AG04449 (cell line): ENCODE measurements at regions not wholly inside any gene's neighbourhood (a gene's known extent, or its start where the extent isn't known, plus 50 kb on each side); places are given as distances from the start of the nearest gene placed in this dataset.

Source experiments
- CTCF ChIA-PET: fragments of 350-600 bp; formaldehyde crosslinking; extraction: SDS; loops from one replicate; lab custom pipeline; 2021; ENCODE audit warnings: antibody characterized with exemption; lab: Yijun Ruan, JAX
- POLR2A ChIA-PET: fragments of 400-600, 350-600 bp; formaldehyde crosslinking; extraction: SDS; loops from one replicate; lab custom pipeline; 2020; ENCODE audit warnings: antibody characterized with exemption, inconsistent platforms; lab: Yijun Ruan, JAX
- DNase-seq: peaks from one replicate; pipeline ENCODE4 v3.0.0-alpha.2; 2010; ENCODE audit warnings: low read depth, low spot score
- H3K4me3 ChIP-seq: 2 replicates; pipeline ENCODE4 v1.5.1; 2011; ENCODE audit warnings: low read depth, mild to moderate bottlenecking, control low read depth, low read length
- CTCF ChIP-seq: IDR thresholded peaks from one replicate; pipeline ENCODE4 v1.5.1; 2011; ENCODE audit warnings: mild to moderate bottlenecking, moderate library complexity, low read length, control low read depth, inconsistent platforms; ENCODE audit not compliant: insufficient read depth; ENCODE audit errors: missing control alignments

GRCh38 chr11:90349731-90350130, 126.9 kb upstream of the CHORDC1 start:
- no peak overlapping the region for H3K4me3 ChIP-seq
- TF ChIP-seq CTCF = no peak
- ChIA-PET CTCF (no interaction called here), POLR2A (no interaction called here)
- DNase-seq = no peak

GRCh38 chr11:90344546-90344945, 121.7 kb upstream of the CHORDC1 start:
- ChIA-PET POLR2A (no interaction called here), CTCF (no interaction called here)
- no peak for DNase-seq
- H3K4me3 ChIP-seq = no peak overlapping the region
- TF ChIP-seq CTCF = no peak

GRCh38 chr11:90343673-90344072, 120.8 kb upstream of the CHORDC1 start:
- no peak for DNase-seq
- POLR2A ChIA-PET = no interaction called here
- CTCF ChIA-PET = no interaction called here
- no peak for TF ChIP-seq CTCF
- no peak overlapping the region for H3K4me3 ChIP-seq

- ChIA-PET POLR2A (no interaction called here), CTCF (no interaction called here)
- no peak for TF ChIP-seq CTCF
- H3K4me3 ChIP-seq = no peak overlapping the region
- no peak for DNase-seq
These were observed 119.1 kb upstream of the CHORDC1 start for GRCh38 chr11:90341986-90342385.

GRCh38 chr11:90332415-90332814, 109.6 kb upstream of the CHORDC1 start:
- CTCF ChIA-PET = no interaction called here
- POLR2A ChIA-PET = no interaction called here
- no peak for DNase-seq
- TF ChIP-seq CTCF = no peak
- no peak overlapping the region for H3K4me3 ChIP-seq

GRCh38 chr11:90330632-90331031, 107.8 kb upstream of the CHORDC1 start:
- DNase-seq = no peak
- POLR2A ChIA-PET = no interaction called here
- TF ChIP-seq CTCF = no peak
- CTCF ChIA-PET = no interaction called here
- no peak overlapping the region for H3K4me3 ChIP-seq

- no peak overlapping the region for H3K4me3 ChIP-seq
- ChIA-PET POLR2A (no interaction called here), CTCF (no interaction called here)
- TF ChIP-seq CTCF = no peak
- no peak for DNase-seq
These were observed 106.2 kb upstream of the CHORDC1 start for GRCh38 chr11:90329043-90329442.
